VCaP (cell line): ENCODE measurements at regions not wholly inside any gene's neighbourhood (a gene's known extent, or its start where the extent isn't known, plus 50 kb on each side); places are given as distances from the start of the nearest gene placed in this dataset.

ENCODE experiments used
- H3K27ac ChIP-seq: fragments of 450-650 bp; 2 replicates; pipeline ENCODE4 v1.5.1; 2017
- CTCF ChIP-seq: fragments of 450-650 bp; conservative IDR thresholded peaks from 2 replicates; pipeline ENCODE4 v1.5.1; 2017; ENCODE audit warnings: mild to moderate bottlenecking, moderate library complexity

- no peak overlapping the region for H3K27ac ChIP-seq
- no peak for TF ChIP-seq CTCF
Observed at GRCh38 chr18:30192216-30192615, 850.3 kb downstream of the DSC3 start.

DNA sequence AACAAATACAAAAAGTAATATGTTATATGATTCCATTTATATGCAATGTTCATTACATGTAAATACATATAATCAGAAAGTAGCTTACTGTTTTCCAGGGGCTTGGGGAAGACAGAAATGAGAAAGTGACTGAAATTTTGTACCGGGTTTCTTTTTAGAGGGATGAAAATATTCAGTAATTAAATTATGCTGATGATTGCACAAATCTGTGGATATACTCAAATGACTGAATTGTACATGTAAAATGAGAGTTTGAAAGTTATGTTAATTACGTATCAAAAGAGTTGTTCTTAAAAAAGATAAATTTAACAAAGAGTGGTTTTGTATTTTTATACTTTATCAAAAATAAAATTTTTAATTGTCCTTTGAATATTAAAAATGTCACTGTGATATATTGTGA lies 856.3 kb downstream of the DSC3 start:
- no peak overlapping the region for H3K27ac ChIP-seq
- no peak for TF ChIP-seq CTCF

DNA sequence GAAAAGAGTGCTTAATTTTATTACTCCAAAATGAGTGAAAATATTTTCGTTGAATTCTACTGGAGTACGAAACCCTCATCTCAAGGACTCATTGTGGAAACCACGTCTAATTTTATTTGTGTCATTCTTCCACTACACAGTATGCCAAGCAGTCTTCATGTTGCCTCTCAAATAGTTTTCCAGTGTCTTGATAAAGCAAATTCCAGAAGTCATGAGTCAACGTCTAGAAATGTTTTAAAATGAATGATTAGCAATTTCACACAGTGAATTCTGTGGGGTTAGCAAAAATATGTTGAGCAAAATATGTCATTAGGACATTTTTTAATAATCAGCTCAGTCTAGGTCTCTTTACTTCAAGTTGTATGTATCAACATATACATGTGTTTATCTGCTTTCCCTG lies 865.5 kb downstream of the DSC3 start:
- no peak for TF ChIP-seq CTCF
- no peak overlapping the region for H3K27ac ChIP-seq

- TF ChIP-seq CTCF = no peak
- no peak overlapping the region for H3K27ac ChIP-seq
Observed at GRCh38 chr18:30175621-30176225, 866.8 kb downstream of the DSC3 start.

DNA sequence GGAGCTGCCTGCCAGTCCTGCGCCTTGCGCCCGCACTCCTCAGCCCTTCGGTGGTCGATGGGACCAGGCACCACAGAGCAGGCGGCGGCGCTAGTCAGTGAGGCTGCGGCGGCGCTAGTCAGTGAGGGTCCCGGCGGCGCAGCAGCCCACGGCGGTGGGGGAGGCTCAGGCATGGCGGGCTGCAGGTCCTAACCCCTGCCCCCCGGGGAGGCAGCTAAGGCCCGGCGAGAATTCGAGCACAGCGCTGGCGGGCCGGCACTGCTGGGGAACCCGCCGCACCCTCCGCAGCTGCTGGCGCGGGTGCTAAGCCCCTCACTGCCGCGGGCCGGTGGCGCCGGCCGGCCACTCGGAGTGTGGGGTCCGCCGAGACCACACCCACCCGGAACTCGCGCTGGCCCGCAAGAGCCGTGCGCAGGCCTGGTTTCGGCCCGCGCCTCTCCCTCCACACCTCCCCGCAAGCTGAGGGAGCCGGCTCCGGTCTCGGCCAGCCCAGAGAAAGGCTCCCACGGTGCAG lies 867.4 kb downstream of the DSC3 start:
- no peak for TF ChIP-seq CTCF
- no peak overlapping the region for H3K27ac ChIP-seq

DNA sequence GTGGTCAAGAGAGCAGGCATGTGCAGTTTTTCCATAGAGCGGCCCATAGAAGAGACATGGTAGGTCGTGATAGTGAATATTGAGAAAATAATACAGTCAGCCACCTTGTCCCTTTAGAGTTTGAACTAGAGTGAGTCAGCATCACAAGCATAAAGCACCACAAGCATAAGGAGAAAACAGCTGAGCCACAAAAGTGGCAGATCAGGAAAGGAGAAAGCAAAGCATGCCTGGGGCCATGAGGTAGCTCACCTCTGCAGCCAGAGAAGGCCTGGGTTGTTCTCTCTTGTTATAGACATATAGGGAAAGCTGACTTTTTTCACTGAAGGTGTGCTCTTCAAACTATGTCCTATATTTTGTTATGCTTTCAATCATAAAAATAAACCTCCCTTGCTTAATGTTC lies 879.0 kb downstream of the DSC3 start:
- H3K27ac ChIP-seq = no peak overlapping the region
- no peak for TF ChIP-seq CTCF

GRCh38 chr18:30160124-30160523 lies 882.4 kb downstream of the DSC3 start:
- TF ChIP-seq CTCF = no peak

More at GRCh38 chr18:30160124-30160523, 882.4 kb downstream of the DSC3 start:
- no peak overlapping the region for H3K27ac ChIP-seq
